VCaP (cell line): ENCODE measurements at regions not wholly inside any gene's neighbourhood (a gene's known extent, or its start where the extent isn't known, plus 50 kb on each side); places are given as distances from the start of the nearest gene placed in this dataset.

Experiments
- H3K27ac ChIP-seq: fragments of 450-650 bp; 2 replicates; pipeline ENCODE4 v1.5.1; 2017
- TF ChIP-seq, protein P1 (sequence below): fragments of 450-650 bp; conservative IDR thresholded peaks from 2 replicates; pipeline ENCODE4 v1.5.1; 2017; ENCODE audit warnings: mild to moderate bottlenecking, moderate library complexity

DNA sequence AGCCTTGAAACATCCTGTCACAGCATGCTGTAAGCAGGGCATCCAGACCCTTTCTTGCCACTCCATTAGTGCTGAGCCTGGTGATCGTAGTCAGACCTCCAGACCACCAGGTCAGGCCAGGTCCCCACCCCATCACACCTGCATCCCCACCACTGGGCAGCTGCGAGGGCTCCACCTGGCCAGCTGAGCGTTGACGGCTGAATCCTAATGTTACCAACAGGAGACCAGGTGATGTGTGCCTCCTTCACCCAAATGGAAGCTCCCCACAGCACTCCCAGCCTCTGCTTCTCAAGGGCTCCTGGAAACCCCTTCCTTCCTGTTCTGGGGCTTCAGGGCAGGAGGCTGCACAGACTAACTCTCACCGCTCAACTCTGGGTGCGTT is 189.4 kb downstream of the C16orf95 start:
- TF ChIP-seq, protein P1, sequence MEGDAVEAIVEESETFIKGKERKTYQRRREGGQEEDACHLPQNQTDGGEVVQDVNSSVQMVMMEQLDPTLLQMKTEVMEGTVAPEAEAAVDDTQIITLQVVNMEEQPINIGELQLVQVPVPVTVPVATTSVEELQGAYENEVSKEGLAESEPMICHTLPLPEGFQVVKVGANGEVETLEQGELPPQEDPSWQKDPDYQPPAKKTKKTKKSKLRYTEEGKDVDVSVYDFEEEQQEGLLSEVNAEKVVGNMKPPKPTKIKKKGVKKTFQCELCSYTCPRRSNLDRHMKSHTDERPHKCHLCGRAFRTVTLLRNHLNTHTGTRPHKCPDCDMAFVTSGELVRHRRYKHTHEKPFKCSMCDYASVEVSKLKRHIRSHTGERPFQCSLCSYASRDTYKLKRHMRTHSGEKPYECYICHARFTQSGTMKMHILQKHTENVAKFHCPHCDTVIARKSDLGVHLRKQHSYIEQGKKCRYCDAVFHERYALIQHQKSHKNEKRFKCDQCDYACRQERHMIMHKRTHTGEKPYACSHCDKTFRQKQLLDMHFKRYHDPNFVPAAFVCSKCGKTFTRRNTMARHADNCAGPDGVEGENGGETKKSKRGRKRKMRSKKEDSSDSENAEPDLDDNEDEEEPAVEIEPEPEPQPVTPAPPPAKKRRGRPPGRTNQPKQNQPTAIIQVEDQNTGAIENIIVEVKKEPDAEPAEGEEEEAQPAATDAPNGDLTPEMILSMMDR, result no peak
- H3K27ac ChIP-seq, result no peak overlapping the region

DNA sequence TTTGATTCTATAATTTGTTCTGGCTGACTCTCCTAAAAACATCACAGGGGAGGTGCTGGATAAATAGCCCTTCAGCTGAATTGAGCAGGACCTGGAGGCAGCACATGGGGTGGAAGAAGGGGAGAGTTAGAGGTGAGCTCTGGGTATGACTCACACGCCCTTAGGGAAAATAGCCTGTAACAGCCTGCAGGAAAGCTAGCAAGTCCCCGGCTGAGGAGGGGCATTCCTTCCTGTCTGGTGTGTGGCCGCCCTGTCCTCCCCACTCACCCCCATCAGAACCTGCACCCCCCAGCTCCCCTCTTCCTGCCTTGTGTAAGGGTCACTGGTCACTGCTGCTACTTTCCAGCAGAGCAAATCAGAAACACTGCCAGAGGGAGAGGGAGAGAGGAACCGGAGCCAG is 187.4 kb downstream of the C16orf95 start:
- H3K27ac ChIP-seq, result no peak overlapping the region

DNA sequence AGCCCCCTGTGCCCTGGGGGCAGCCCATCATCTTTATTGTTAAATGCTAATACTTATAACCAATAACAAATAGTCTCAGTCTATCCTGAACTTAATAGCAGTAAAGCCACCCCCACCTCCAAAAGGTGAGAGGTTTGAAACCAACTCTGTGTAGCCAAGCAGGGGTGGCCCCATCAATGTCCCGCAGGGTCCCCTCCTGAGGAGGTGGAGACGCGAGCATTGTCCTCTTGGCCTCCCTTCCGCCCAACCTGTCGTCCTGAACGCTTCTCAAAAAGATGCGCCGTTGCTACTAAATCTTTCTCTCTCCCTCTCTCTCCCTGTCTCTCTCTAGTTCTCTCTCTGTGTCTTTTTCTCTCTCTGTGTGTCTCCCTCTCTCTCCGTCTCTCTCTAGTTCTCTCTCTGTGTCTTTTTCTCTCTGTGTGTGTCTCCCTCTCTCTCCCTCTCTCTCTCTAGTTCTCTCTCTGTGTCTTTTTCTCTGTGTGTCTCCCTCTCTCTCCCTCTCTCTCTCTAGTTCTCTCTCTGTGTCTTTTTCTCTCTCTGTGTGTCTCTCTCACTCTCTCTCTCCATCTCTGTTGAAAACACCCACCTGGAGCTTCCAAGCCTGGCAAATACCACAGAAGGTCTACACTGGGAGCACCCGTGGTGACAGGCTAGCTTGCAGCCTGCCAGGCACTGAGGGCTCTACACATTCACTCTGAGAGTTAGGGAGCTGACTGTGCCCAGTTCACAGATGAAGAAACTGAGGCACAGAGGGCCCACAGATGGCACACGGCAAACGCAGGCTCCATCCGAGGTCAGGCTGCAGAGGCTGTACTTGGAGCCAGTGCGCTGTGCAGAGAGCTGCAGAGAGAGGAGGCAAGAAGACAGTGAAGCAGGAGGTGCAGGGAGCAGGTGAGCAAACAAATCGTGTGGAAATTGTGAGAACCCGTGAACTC is 185.9 kb downstream of the C16orf95 start:
- H3K27ac ChIP-seq, result no peak overlapping the region
- TF ChIP-seq, protein P1, result no peak

More for the DNA sequence above, 187.4 kb downstream of the C16orf95 start:
- TF ChIP-seq, protein P1, result no peak

DNA sequence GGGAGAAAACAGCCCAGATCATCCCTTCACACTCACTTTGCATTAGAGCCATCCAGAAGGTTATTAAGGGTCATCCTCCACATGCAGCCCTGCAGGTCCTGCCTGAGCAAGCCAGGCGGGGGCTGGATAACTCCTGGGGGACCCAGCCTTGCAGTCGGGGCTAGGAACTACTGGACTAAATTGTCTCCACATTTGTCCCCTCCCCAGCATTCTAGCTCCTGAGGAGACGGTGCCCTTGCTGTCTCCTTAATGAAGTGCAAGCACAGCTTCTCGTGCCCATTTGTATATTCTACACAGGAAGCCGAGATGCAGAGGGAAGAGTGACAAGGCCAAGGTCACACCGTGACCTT is 185.2 kb downstream of the C16orf95 start:
- H3K27ac ChIP-seq, result no peak overlapping the region
- TF ChIP-seq, protein P1, result no peak

DNA sequence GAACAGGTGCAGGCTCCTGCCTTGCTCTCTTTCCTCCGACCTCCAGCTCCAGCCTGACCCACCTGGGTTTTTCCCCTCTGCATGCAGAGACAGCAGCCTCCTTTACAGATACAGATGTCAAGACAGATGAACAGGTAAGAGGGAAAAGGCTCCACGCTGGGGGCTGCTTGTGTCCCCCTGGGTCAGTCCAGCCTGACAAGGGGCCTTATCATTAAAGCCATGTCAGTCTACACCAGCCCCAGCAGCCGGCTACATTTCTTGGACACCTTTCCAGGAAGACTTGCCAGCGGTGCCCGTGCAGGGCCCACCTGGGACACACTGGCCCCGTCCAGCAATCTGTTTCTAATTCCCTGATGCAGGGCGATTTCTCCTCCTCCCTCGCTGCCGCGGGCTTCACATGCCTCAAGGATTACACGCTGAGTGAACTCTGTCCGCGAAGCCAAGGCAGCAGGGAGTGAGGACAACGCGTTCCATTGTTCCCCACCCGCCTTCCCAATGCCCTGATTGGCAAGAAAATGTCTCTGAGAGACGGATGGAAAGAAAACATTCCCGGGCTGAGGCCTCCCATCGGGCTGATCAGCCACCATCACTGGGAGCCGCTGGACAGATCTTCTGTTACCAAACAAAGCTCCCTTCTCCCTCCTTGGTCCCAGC is 184.7 kb downstream of the C16orf95 start:
- H3K27ac ChIP-seq, result no peak overlapping the region
- TF ChIP-seq, protein P1, result no peak

DNA sequence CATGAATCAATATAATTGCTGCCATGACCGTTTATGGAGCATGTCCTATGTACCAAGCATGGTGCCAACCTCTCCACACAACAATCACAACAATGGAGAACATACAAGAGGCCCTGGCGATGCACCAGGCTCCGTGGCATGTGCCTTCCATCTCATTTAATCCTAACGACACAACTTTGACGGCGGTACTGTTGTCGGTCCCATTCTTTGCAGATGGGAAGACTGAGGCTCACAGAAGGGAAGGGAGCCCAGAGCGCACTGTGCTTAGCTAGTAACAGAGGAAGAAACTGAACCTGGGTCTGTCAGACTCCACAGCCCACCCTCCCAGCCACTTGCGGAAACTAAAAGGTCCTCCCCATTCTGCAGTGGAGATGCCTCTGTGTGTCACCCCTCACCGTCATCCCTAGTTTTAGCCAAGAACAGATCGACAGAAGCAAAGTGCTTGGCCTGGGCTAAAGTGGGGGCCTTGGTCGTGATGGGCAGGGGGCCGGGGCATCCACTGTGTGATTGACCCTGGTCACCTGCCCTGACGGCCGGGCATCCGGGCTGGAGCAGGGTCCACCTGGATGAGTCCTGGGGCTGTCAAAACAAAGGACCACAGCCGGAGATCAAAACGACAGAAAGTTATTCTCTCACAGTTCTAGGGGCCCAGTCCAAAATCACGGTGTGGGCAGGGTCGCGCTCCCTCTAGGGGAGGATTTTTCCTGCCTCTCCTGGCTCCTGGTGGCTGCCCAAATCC is 183.9 kb downstream of the C16orf95 start:
- TF ChIP-seq, protein P1, result no peak
- no peak overlapping the region for H3K27ac ChIP-seq
